ENCODE measurements at regions not wholly inside any gene's neighbourhood (a gene's known extent, or its start where the extent isn't known, plus 50 kb on each side); places are given as distances from the start of the nearest gene placed in this dataset.
"Not testable (repeated sequence)": the region's sequence is repeated elsewhere in the genome, so short reads cannot be mapped to it uniquely, and the experiment has no call there.

- no peak for DNase-seq (ENCODE audit: low read depth)
Measured at GRCh38 chr5:135279328-135279727, 119.7 kb downstream of the MACROH2A1 start.

DNA sequence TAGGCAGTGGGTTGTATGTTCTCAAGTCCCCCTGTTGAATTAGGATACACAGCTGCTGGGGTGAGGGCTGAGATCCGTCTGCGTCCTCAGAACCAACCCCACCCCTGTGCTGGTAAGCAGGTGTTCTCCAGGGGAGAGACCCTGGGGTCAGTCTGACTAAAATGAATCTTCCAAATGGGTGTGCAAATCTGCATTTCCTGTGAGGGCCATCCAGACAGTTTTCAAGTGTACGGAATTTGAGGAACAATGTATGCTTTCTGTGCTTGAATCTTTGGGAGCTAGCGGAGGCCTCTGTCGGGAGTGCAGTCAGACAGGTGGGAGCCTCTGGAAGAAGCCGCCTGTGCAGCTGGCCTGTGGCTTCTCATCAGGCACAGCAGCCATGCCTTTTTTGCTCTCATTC lies 122.9 kb downstream of the MACROH2A1 start:
- DNase-seq (ENCODE audit: low read depth), result no peak

DNA sequence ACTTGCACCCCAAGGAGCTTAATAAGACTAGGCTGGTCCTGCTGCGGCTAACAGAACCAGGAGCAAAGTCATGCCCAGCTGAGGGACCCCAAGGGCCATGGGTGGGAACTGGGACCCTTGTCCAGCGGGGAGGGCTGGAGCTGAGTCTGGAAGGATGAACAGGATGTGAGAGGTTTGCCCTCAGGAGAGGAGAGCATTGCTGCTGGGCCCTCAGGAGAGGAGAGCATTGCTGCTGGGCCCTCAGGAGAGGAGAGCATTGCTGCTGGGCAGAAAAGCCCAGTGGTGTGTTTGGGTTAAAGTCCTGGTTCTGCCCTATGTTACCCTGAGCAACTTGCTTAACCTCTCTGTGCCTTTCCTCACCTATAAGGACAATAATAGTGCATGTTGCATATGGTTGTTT lies 125.8 kb downstream of the MACROH2A1 start:
- no peak for DNase-seq (ENCODE audit: low read depth)

GRCh38 chr5:135272311-135272805 lies 126.7 kb downstream of the MACROH2A1 start:
- no peak for DNase-seq (ENCODE audit: low read depth)

DNA sequence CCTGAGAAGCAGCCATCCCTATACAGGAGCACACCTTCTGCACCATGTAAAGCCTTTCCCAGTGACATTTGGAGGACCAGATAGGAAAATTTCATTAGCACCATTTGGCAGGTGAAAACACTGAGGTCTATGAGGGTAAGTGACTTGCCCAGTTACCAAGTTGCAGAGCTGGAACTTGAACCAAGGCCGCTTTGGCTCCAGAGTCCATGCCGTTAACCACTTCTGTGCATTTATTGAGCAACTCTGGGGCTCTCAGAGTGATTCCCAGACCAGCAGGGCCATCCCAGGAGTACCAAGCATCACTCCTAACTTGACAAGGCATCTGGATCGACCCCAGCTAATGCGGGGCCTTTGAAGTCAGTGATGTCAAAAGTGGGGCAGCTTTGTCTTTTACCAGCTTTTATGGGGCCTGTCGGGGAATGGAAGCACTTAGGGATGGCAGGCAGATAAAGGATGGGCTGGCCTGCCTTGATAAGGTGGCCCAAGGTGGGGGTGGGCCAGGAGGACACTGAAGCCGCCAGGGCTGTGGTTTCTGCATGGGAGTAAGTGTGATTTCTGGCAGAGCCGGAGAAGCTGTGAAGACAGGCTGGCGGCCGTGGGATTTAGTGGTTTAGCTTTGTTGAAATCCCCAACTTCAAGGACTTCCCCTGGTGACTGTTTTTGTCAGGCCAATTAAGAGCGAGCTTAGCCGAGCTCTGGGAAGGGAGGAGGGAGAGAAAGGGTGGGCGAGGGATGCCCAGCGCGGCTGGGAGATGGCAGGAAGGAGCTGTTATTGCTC lies 127.3 kb downstream of the MACROH2A1 start:
- DNase-seq (ENCODE audit: low read depth), result peak; percentile 67

GRCh38 chr5:135269931-135270421 lies 129.1 kb downstream of the MACROH2A1 start:
- DNase-seq (ENCODE audit: low read depth), result peak; percentile 80

DNA sequence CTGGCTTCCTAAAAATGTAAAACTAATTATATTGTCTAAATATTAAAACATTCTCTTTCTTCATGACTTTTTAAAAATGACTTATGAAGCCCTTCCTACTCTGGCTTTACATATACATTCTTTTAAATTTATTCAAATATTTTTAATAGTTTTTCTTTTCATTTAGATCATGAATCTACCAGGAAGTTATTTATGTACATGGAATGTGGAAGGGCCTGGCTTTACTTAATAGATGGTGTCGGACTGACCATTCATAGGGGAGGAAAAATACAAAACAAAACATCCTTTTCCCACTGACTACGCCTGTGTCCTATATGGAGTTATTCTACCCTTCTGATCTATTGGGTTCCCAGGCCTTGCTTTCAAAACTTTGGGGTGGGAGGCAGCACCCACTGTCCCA lies 129.8 kb downstream of the MACROH2A1 start:
- DNase-seq (ENCODE audit: low read depth), result peak; percentile 27

GRCh38 chr5:135266975-135267374 lies 132.1 kb downstream of the MACROH2A1 start:
- peak; percentile 63 for DNase-seq (ENCODE audit: low read depth)

- peak; percentile 19 for DNase-seq (ENCODE audit: low read depth)
Measured at GRCh38 chr5:135266303-135266635, 132.8 kb downstream of the MACROH2A1 start.

DNA sequence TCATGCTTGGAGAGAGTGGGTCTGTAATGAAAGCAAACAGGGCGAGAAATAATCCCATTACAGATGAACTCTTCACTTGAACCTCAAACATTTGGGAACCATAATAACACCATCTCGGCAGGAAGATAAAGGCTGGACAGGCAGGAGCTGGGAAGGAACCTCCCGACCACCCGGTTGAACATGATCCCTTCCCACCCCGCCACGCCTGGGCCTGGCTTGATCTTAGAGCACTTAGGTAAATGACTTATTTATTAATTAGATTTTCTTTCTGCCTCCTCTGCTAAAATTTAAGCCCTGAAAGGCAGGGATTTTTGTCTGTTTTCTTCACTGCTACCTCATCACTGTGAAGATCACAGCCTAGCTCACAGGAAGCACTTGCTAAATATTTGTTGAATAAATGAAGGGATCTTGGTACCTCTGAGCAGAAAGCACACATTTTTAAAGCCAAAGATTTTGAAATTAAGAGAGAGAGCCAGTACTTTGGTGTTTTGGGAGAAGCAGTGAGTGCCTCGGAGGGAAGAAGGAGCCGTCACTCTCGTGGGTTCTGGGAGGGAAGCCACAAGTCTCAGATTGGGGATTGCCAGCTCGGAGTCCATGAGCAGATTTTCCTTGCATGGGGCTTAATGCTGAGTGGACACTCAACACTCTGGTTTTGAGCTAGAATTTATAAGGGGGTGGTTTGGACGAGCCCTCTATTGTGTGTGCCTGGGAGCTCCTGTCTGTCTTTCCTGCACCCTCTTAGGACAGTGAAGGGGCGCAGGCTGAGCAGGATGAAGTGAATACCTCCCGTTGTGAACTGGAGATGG lies 133.3 kb downstream of the MACROH2A1 start:
- DNase-seq (ENCODE audit: low read depth), result no peak

GRCh38 chr5:135264451-135265440 lies 134.3 kb downstream of the MACROH2A1 start:
- no peak for DNase-seq (ENCODE audit: low read depth)

- peak; percentile 27 for DNase-seq (ENCODE audit: low read depth)
Measured at GRCh38 chr5:135263022-135263668, 135.9 kb downstream of the MACROH2A1 start.

DNA sequence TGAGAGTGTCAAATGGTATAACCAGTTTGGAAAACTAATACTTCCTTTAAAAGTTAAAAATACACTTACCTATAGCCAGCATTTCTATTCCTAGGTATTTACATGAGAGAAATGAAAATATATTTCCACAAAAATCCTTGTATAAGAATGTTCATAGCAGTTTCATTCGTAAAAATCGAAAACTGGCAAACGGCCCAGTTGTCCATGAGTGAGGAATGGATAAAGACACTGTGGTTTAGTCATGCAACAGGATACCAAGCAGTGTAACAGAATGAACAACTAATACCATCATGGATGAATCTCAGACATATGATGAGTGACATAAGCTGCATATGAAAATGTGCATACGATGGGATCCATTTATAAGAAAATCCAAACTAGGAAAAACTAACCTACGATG lies 136.7 kb downstream of the MACROH2A1 start:
- DNase-seq (ENCODE audit: low read depth), result peak; percentile 51

- not testable (repeated sequence) for DNase-seq (ENCODE audit: low read depth)
Measured at GRCh38 chr5:135260108-135260507, 138.9 kb downstream of the MACROH2A1 start.

DNA sequence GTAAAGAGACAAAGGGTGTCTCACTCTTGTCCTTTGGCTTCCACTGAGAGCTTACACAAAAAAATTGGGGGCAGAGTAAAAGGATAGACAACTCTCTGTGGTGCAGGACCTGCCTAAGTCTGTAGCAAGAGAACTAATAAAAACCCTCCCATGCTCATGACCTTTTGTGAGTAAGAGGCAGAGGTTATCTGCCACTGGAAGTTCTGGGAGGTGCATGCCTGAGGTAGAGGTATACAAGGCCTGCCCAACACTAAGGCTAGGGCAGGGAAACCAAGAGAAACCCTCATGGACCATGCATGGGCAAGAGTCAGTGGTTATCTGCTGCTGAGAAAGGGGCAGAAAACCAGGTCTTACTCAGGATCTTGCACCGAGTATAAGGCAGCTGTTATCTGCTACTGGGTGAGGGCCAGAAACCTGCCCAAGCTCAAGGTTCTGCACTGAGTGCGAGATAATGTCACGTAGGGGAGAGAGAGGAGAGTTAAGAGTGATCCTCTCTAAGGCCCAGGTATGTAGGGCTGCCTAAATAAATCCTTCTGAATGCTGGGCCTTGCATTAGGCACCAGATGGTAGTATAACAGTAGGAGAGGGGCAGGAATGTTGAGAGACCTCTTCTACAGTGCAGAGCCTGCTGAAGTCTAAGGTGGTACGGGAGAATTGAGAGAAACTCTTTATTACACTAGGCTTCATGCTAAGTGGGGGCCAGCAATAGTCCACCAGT lies 143.4 kb downstream of the MACROH2A1 start:
- DNase-seq (ENCODE audit: low read depth), result no peak

- no peak for DNase-seq (ENCODE audit: low read depth)
Measured at GRCh38 chr5:135254183-135254582, 144.8 kb downstream of the MACROH2A1 start.

GRCh38 chr5:135253601-135254178 lies 145.3 kb downstream of the MACROH2A1 start:
- DNase-seq (ENCODE audit: low read depth), result no peak

DNA sequence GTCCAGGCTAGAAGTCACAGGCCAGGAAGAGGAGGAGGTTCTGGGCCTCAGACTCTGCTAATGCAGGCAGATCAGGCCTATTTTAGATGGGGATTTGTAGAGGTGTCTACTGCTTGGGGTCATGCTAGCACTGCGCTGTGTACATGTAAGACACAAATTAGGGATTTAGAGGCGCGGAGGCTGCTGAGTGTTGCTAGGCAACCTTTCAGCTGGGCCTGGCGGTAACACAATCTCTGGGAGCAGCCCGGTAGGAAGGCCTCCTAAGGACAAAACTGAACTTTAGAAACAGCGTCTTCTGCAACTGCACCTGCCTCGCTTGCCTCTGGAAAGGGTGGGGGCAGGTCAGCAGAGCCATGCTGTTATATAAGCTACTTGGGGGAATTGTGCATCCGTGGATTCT lies 147.9 kb downstream of the MACROH2A1 start:
- no peak for DNase-seq (ENCODE audit: low read depth)

- no peak for DNase-seq (ENCODE audit: low read depth)
Measured at GRCh38 chr5:135250671-135251070, 148.4 kb downstream of the MACROH2A1 start.

DNA sequence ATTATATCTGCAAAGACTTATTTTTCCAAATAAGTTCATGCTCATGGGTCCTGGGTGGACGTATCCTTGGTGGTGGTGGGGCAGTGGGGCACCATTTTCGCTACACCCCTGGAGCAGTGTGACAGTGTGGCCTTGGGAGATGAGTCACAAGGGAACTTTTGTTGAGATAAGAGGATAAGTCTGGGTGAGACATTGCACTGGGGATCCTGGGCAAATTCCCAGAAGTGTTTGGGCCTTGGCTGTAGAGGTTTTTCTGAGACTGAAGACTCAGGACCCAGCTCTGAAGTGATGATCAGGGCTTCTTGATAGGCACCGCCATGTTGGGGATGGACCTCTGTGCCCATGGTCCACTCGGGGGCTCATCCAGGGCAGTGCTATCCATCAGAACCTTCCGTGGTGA lies 149.4 kb downstream of the MACROH2A1 start:
- DNase-seq (ENCODE audit: low read depth), result peak; percentile 78
